ENCODE measurements at regions not wholly inside any gene's neighbourhood (a gene's known extent, or its start where the extent isn't known, plus 50 kb on each side); places are given as distances from the start of the nearest gene placed in this dataset.

DNA sequence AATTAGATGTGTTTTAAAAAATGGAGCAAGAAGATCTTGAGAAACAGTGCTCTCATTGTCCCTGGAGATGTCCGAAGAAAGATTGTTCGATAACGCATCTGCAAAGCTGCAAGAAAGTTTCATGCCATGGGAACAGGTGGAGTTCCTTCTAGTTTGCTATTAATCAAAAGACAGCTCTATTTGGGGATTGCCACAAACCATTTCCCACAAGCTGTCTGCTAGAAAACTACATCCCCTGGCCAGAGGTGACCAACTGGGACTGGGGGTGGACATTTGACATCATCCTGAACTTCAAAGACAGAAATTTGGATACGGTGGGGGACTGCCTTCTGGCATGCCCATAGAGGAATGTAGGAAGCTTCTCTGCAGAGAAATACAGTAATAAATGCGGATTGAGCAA lies 50.8 kb upstream of the OSMR start:
- 45% methylated on average over 5 of the region's 5 CpGs for WGBS (ENCODE audit: low lambda C conversion rate)
- H2AFZ ChIP-seq (ENCODE audit: low read length) = no peak overlapping the region
- in situ Hi-C loops (cut with HindIII; ENCODE audit: extremely low pct_ligation_motif_present, low pct_unique_long_range_greater_than_20kb) = no loop called here
- H3K9me3 ChIP-seq (ENCODE audit: low read length) = no peaks in the 10 kb centered on the region
- H3K4me1 ChIP-seq (ENCODE audit: insufficient read depth, low read length) = no peaks in the 10 kb centered on the region
- POLR2A ChIA-PET = no interaction called here
- no peak overlapping the region for H3K9ac ChIP-seq (ENCODE audit: insufficient read depth, low read depth, low read length)
- DNase-seq (ENCODE audit: low spot score) (no peak), FAIRE-seq (no peak), ATAC-seq (no peak)
- H3K36me3 ChIP-seq (replicated peaks in 1 of 2; ENCODE audit: control insufficient read depth in 1 of 2, insufficient read depth in 2 of 2, low read length in 2 of 2) = no peaks in the 10 kb centered on the region
- BruUV-seq (replicated peaks) = no TSS peak
- H3K27ac ChIP-seq (ENCODE audit: extremely low read length, insufficient read depth, low read length) = no peak overlapping the region
- peaks cover 0 to 11% of the 10 kb centered on the region in 2 experiments; a peak in 1 of 5 replicates for H3K27me3 ChIP-seq (ENCODE audit: control insufficient read depth in 1 of 2, insufficient read depth in 2 of 2, low read length in 2 of 2)
- no peaks in the 10 kb centered on the region for H4K20me1 ChIP-seq (ENCODE audit: insufficient read depth, low read length)
- no peaks in the 10 kb centered on the region for H3K79me2 ChIP-seq (ENCODE audit: insufficient read depth, low read length)
- TF ChIP-seq, protein P1, sequence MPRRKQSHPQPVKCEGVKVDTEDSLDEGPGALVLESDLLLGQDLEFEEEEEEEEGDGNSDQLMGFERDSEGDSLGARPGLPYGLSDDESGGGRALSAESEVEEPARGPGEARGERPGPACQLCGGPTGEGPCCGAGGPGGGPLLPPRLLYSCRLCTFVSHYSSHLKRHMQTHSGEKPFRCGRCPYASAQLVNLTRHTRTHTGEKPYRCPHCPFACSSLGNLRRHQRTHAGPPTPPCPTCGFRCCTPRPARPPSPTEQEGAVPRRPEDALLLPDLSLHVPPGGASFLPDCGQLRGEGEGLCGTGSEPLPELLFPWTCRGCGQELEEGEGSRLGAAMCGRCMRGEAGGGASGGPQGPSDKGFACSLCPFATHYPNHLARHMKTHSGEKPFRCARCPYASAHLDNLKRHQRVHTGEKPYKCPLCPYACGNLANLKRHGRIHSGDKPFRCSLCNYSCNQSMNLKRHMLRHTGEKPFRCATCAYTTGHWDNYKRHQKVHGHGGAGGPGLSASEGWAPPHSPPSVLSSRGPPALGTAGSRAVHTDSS (CRISPR knock-in tag; conservative IDR thresholded peaks at IDR 0.05) = no peak
- TF ChIP-seq PAWR (CRISPR knock-in tag; IDR thresholded peaks at IDR 0.05; ENCODE audit: borderline replicate concordance) (no peak), SSRP1 (CRISPR knock-in tag; IDR thresholded peaks at IDR 0.05) (no peak), SAP130 (CRISPR knock-in tag; IDR thresholded peaks at IDR 0.05; ENCODE audit: low read depth) (no peak), ZNF546 (CRISPR knock-in tag; conservative IDR thresholded peaks at IDR 0.05) (no peak), ZKSCAN5 (CRISPR knock-in tag; IDR thresholded peaks at IDR 0.05) (no peak), ZBTB33 (CRISPR knock-in tag; IDR thresholded peaks at IDR 0.05) (no peak), JARID2 (CRISPR knock-in tag; IDR thresholded peaks at IDR 0.05; ENCODE audit: insufficient replicate concordance) (no peak), ZNF292 (CRISPR knock-in tag; IDR thresholded peaks at IDR 0.05; ENCODE audit: borderline replicate concordance, low read depth) (no peak), GFI1 (CRISPR knock-in tag; IDR thresholded peaks at IDR 0.05; ENCODE audit: borderline replicate concordance) (no peak)
- intact Hi-C loops (cut with micrococcal nuclease; ENCODE audit: unreplicated experiment) = no loop called here
- CTCF ChIA-PET (ENCODE audit: low intra/inter-chr PET ratio, low total read pairs) = no interaction called here
- H3K4me2 ChIP-seq (ENCODE audit: low read depth, low read length) = no peak overlapping the region
- H3K4me3 ChIP-seq (replicated peaks in 1 of 3; ENCODE audit: insufficient read depth in 1 of 3, low read depth in 2 of 3, low read length in 3 of 3) = no peak overlapping the region
